ENCODE measurements at regions not wholly inside any gene's neighbourhood (a gene's known extent, or its start where the extent isn't known, plus 50 kb on each side); places are given as distances from the start of the nearest gene placed in this dataset.

DNA sequence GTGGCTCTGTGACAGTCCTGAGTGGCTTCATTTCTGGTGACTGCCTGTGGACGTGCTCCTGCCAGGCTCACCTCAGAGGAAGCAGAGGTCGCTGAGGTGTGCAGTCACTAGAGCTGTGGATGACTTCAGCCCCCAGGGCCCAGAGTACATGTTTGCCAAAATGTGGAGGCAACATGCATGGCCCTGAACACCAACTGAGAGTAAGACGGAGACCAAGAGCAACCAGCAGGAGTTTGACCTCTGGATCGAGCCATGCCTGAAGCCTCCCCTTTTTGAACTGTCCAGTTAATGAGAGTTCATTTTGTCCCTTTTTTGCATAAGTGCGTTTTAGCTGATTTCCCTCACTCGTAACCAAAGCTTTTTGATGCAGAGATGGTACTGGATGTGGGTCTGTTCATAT lies 184.9 kb downstream of the RTP5 start:
- Histone ChIP-seq H3K36me3 (no peaks in the 10 kb centered on the region), H3K27ac (no peak overlapping the region), H3K9me3 (ENCODE audit: severe bottlenecking) (no peaks in the 10 kb centered on the region), H3K4me3 (ENCODE audit: low read depth, low read length) (no peak overlapping the region), H3K27me3 (ENCODE audit: insufficient read depth, low read depth, severe bottlenecking) (no peaks in the 10 kb centered on the region)
- TF ChIP-seq, protein P1, sequence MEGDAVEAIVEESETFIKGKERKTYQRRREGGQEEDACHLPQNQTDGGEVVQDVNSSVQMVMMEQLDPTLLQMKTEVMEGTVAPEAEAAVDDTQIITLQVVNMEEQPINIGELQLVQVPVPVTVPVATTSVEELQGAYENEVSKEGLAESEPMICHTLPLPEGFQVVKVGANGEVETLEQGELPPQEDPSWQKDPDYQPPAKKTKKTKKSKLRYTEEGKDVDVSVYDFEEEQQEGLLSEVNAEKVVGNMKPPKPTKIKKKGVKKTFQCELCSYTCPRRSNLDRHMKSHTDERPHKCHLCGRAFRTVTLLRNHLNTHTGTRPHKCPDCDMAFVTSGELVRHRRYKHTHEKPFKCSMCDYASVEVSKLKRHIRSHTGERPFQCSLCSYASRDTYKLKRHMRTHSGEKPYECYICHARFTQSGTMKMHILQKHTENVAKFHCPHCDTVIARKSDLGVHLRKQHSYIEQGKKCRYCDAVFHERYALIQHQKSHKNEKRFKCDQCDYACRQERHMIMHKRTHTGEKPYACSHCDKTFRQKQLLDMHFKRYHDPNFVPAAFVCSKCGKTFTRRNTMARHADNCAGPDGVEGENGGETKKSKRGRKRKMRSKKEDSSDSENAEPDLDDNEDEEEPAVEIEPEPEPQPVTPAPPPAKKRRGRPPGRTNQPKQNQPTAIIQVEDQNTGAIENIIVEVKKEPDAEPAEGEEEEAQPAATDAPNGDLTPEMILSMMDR (IDR thresholded peaks at IDR 0.05; ENCODE audit: low read depth, low read length) = no peak
- DNase-seq = no peak

DNA sequence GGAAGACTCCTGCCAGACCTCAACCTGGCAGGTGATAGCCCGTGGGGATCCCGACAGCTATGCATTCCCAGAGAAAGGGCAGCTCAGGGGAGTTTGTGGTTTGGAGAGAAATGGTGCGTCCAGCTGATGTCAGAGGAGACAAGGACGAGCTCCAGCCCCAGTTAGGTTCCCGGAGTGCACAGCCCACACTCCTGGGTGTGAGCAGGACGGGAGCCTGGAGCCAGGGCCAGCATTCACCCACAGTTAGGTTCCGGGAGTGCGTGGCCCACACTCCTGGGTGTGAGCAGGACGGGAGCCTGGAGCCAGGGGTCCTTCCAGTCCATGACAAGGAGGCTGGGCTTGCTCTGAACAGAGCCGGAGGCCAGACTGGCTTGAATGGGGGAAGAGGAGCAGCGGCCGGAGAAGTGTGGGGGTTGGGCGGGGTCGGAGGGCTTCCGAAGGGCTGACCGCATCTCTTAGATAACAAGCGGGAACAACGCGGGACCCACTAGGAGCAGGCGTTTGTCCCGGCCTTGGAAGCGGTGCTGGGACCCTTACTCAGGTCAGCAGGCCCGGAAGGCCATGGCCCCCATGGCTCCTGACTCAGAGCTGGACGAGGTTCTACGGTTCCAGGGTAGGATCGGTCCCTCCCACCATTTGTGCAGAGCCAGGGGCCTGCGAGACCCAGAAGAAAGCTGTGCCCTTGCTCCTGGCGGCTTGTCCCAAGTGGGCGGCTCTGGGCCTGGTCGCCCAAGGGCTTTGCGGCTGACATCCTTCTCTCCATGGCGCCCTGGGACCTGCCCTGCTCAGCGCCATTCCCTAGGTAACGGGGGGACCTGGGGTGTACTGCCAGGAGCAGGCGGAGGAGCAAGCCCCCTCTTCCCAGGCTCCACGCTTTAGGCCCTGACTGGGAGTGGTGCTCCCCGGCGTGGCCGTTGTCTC lies 185.6 kb downstream of the RTP5 start:
- TF ChIP-seq, protein P1 (IDR thresholded peaks at IDR 0.05; ENCODE audit: low read depth, low read length) = no peak
- H3K36me3 ChIP-seq = no peaks in the 10 kb centered on the region
- no peaks in the 10 kb centered on the region for H3K27me3 ChIP-seq (ENCODE audit: insufficient read depth, low read depth, severe bottlenecking)
- no peak overlapping the region for H3K4me3 ChIP-seq (ENCODE audit: low read depth, low read length)
- peaks cover under 1% of the 10 kb centered on the region for H3K9me3 ChIP-seq (ENCODE audit: severe bottlenecking)
- DNase-seq = no peak
- no peak overlapping the region for H3K27ac ChIP-seq

GRCh38 chr2:242056026-242056425 lies 186.5 kb downstream of the RTP5 start:
- no peak for DNase-seq
- Histone ChIP-seq H3K36me3 (no peaks in the 10 kb centered on the region), H3K27me3 (ENCODE audit: insufficient read depth, low read depth, severe bottlenecking) (no peaks in the 10 kb centered on the region), H3K4me3 (ENCODE audit: low read depth, low read length) (no peak overlapping the region), H3K27ac (no peak overlapping the region), H3K9me3 (ENCODE audit: severe bottlenecking) (peaks cover 7% of the 10 kb centered on the region)
- TF ChIP-seq, protein P1 (IDR thresholded peaks at IDR 0.05; ENCODE audit: low read depth, low read length) = no peak

GRCh38 chr2:242056785-242057184 lies 187.3 kb downstream of the RTP5 start:
- peaks cover 7% of the 10 kb centered on the region for H3K9me3 ChIP-seq (ENCODE audit: severe bottlenecking)
- TF ChIP-seq, protein P1 (IDR thresholded peaks at IDR 0.05; ENCODE audit: low read depth, low read length) = no peak
- no peaks in the 10 kb centered on the region for H3K36me3 ChIP-seq
- no peak overlapping the region for H3K27ac ChIP-seq
- no peak for DNase-seq
- no peak overlapping the region for H3K4me3 ChIP-seq (ENCODE audit: low read depth, low read length)
- no peaks in the 10 kb centered on the region for H3K27me3 ChIP-seq (ENCODE audit: insufficient read depth, low read depth, severe bottlenecking)

GRCh38 chr2:242057379-242058040 lies 188.0 kb downstream of the RTP5 start:
- Histone ChIP-seq H3K27ac (no peak overlapping the region), H3K4me3 (ENCODE audit: low read depth, low read length) (no peak overlapping the region), H3K36me3 (no peaks in the 10 kb centered on the region), H3K27me3 (ENCODE audit: insufficient read depth, low read depth, severe bottlenecking) (no peaks in the 10 kb centered on the region), H3K9me3 (ENCODE audit: severe bottlenecking) (peaks cover 7% of the 10 kb centered on the region)
- TF ChIP-seq, protein P1 (IDR thresholded peaks at IDR 0.05; ENCODE audit: low read depth, low read length) = no peak
- DNase-seq = no peak

All from WERI-Rb-1 (cell line).